ENCODE measurements at regions not wholly inside any gene's neighbourhood (a gene's known extent, or its start where the extent isn't known, plus 50 kb on each side); places are given as distances from the start of the nearest gene placed in this dataset.
"Not testable (repeated sequence)": the region's sequence is repeated elsewhere in the genome, so short reads cannot be mapped to it uniquely, and the experiment has no call there.

- DNase-seq, result no peak
These were observed 860.5 kb downstream of the TBC1D32 start for GRCh38 chr6:120473804-120474203.

DNA sequence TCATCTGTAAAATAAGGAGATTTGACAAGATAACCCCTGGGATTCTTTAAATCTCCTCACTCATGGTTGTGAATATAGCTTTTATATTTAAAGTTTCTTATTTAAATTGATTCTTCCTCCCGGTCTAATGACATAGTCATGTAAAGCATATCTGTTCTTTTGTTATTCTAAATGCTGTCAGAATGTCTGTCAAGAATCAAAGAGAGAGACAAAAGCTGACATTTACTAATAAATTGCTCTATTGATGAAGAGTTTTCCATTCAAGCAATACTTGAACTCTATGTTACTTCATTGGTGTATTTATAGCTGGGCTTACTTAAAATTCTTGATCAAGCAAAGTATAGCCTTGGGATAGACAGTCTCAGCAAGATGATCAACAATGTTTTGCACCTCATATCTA lies 865.8 kb downstream of the TBC1D32 start:
- DNase-seq, result no peak

DNA sequence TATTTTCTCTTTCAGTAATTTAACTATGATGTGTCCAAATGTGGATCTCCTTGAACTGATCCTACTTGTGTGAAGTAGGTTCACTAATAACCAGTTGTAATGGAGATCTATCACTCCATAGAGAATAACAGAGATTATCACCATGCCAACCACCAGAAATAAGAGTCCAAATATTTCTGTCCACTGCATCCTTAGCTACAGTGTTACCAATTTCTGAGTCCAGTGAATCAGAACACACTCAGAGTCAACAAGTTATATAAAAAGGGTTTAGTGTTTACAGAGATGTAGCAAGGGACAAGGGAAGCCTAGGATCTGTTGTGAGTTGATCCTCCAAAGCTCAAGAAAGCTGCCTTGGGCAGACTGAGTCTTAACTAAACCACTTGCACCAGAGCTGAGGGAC lies 882.8 kb downstream of the TBC1D32 start:
- no peak for DNase-seq

DNA sequence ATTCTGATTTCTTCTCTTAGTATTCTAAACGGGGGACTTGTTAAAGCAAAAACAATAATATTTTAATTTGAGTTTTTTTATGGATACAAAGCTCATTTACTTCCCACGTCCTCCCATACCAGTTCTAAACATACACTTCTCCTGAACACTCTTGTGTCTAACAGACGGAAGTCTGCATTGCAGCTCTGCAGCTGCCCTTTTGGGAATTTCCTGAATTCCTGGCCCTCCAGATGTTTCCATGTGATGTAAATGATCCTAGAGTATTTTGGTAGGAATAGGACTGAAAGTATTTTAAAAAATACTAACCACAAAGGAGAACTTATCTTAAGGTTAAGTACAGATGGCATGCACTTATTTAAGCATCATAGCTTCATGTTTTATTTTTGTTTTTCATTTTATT lies 886.7 kb downstream of the TBC1D32 start:
- DNase-seq, result no peak

DNA sequence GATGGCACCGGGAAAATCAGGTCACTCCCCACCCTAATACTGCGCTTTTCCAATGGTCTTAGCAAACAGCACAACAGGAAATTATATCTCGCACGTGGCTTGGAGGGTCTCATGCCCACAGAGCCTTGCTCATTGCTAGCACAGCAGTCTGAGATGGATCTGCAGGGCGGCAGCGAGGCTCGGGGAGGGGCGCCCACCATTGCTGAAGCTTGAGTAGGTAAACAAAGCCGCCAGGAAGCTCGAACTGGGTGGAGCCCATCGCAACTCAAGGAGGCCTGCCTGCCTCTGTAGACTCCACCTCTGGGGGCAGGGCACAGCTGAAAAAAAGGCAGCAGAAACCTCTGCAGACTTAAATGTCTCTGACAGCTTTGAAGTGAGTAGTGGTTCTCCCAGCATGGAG lies 901.4 kb downstream of the TBC1D32 start:
- not testable (repeated sequence) for DNase-seq

- DNase-seq, result no peak
These were observed 902.4 kb downstream of the TBC1D32 start for GRCh38 chr6:120431841-120432240.

GRCh38 chr6:120411394-120411793 lies 922.9 kb downstream of the TBC1D32 start:
- no peak for DNase-seq

- DNase-seq, result no peak
These were observed 923.7 kb downstream of the TBC1D32 start for GRCh38 chr6:120410586-120410985.

DNA sequence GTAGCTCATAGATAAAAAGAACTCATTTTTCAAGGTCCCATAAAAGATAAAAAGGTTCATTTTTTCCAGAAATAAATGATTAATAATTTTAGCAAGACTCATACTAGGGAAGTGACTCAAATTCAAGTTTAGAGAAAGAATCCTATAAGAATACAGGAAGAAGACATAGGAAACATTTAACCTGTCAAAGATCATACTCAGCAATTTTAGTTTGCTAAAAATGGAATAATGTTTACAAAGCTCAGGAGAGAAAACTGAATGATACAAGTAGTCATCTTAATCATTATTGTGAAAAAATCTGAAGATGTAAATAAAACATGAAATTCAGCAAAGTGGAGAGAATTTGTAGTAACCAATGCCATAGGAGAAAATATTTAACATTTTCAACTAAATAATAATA lies 926.6 kb downstream of the TBC1D32 start:
- DNase-seq, result no peak

DNA sequence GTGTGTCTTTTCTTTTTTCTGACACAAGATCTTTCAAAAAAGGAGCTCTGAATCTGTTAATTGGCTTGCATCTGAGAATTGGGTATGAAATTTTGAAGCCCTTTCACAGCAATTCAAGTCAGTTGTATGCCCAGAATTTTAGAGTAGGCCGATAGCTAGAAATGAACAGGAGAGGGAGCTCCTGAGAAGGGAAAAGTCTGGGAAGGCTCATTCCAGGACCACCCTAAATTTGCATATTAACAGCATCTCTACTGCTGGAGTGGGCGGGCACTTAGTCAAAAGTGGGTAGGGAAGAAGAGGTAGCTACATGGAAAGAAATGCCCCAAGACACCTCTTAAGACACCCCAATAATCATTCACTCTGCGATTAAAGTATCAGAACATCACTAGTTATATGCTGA lies 928.3 kb downstream of the TBC1D32 start:
- DNase-seq, result no peak

DNA sequence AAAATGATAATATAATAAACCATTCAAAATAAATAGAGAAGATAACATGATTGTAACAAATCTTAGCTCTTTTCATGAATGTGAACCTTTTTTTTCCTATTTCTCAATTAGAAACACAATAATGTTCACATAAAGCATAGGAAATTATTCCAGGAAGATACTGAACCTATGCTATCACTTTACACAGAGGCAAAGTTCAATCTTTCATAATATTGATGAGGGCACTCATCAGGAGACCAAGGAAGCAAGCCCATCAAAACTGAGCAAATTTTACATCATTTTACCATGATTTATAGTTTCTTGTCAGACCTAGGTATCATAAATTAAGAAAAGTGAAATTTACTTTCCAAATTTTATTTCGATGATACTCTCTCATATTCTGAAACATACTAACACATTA lies 938.5 kb downstream of the TBC1D32 start:
- no peak for DNase-seq

GRCh38 chr6:120395330-120395729 lies 939.0 kb downstream of the TBC1D32 start:
- no peak for DNase-seq

- no peak for DNase-seq
These were observed 941.3 kb downstream of the TBC1D32 start for GRCh38 chr6:120392941-120393340.

- no peak for DNase-seq
These were observed 949.6 kb downstream of the TBC1D32 start for GRCh38 chr6:120384671-120385070.

DNA sequence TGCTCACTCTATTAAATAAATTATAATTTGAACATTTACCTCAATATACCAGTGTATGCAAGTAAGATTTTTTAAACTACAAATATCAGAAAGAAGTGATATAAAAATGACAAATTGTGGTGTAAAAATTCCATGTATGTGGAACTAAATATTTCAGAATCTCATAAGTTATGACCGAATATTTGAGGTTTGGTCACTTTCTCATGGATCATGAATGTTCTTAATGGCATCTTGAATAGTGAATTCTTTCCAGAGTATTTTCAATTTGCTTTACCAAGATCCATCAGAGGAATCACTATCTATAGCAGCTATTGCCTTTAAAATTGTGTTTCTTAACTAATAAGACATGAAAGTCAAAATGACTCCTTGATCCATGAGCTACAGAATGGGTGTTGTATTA lies 950.6 kb downstream of the TBC1D32 start:
- DNase-seq, result no peak

DNA sequence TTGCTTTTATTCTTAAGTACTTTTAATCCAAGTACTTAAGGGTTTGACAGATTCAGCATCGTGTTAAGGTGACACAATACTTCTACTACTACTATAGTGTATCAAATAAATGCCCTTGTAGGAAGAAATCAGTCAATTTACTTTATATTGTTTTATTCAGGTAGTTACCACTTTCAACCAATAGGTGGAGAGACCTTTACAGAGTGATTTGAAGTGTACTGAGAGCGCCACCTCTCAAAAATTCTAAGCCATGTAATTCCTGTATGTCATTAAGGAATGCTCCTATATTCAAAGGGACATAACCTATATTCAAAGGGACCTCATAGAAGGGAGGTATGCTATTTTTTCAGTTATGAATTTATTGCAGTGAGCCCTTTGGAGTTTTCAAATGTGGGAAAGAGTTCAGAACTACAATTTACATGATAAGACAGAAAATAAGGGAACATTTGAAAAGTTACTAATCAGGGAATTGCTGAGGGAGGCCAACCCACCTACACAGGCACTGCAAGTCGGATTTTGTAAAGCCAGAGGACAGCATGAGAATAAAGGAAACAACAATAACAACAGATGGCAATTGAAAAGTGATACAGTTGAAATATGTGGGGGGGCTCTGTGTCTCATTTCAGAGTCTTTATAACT lies 955.6 kb downstream of the TBC1D32 start:
- no peak for DNase-seq

DNA sequence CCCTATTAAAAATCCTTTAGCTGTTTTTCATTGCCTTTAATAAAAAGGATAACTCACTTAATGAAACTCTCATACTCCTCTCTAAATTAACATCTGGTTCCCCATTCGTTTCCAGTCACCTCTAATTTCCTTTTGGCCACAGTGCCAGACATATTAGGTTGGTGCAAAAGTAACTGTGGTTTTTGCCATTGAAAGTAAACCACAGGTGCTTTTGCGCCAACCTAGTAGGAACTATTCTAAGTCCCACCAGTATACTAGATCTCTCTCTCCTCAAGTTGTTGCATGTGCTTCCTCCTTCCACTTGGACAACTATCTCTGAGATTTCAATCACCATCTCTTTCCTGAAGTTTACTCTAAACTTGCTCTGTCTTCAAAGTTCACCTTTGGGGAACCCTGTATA lies 961.1 kb downstream of the TBC1D32 start:
- no peak for DNase-seq

- no peak for DNase-seq
These were observed 970.9 kb downstream of the TBC1D32 start for GRCh38 chr6:120363429-120363828.

DNA sequence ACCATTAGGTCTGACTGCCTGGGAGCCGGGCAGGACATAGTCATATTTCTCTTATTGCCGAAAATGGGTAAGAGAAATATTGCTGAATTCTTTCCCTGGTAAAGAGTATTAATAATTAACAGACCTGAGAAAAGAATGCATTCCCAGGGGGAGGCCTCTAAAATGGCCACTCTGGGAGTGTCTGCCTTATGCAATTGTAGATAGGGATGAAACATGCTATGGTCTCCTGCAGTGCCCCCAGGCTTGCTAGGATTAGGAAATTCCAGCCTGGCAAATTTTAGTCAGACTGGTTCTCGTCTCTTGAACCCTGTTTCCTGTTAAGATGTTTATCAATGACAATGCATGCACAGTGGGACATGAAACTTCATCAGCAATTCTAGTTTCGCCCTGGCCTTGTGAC lies 975.7 kb downstream of the TBC1D32 start:
- DNase-seq, result not testable (repeated sequence)

- DNase-seq, result no peak
These were observed 976.8 kb downstream of the TBC1D32 start for GRCh38 chr6:120357447-120357846.

DNA sequence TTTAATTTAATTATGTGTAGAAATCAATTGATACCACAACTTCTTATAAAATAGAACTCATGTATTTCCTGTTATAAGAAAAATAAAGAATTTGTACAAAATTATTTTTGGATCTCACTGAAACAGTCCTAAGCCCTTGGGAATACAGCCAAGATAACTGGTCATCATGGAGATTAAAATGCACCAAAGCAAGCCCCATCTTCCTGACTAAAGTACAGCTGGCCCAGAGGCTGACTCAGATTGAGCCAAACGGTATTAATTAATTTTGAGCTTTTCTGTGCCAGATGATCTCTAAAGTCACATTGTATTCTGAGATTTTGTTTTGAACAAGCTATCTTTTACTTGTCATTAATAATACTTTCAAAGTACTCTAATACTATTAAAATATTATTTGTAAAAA lies 978.5 kb downstream of the TBC1D32 start:
- no peak for DNase-seq

DNA sequence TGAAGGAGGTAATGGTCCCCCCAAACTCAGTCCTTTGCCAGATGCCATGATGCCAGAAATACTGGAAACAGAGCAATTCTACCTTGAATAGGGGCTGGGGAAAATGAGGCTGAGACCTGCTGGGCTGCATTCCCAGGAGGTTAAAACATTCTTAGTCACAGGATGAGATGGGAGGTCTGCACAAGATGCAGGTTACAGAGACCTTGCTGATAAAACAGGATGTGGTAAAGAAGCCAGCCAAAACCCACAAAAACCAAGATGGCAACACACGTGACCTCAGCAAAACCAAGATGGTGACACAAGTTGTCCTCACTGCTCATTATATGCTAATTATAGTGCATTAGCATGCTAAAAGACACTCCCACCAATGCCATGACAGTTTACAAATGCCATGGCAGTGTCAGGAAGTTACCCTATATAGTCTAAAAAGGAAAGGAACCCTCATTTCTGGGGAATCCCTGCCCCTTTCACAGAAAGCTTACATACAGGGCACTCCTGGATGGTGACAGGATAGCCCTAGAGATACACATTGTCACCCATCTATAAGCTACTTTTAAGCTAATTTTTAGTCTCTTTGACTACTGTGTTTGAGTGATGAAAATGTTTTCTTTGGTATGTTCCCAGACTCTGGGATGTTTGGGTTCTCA lies 979.7 kb downstream of the TBC1D32 start:
- DNase-seq, result no peak

DNA sequence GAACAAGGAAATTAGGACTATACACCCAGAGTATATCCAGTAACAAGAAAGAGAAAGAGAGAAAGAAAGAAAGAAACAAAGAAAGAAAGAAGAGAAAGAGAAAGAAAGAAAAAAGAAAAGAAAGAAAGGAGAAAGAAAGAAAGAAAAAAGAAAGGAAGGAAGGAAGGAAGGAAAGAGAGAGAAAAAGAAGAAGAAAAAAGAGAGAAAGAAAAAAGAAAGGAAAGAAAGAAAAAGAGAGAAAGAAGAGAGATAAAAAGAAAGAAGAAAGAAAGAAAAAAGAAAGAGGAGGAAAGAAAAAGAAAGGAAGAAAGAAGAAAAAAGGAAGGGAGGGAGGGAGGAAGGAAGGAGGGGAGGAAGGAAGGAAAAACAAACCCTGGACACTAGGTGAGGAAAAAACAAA lies 981.8 kb downstream of the TBC1D32 start:
- DNase-seq, result no peak

GRCh38 chr6:120348926-120349325 lies 985.4 kb downstream of the TBC1D32 start:
- DNase-seq, result no peak

DNA sequence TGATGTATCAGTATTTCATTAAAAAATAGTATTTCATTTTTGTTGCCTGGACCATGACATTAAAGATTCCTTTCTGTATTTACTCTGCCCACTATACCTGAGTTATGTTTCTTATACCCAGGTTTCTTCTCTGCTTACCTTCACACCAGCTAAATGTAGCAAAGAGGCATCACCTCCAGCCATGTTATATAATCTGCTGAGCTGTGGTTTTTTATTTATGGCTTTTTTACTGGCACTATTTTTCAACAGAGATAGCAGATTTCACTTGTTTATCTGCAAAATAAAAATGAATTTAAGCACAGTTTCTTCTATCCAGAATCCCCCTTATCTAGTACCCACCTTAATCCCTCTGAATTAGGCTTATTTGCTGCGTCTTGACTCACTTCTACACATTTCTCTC lies 979.0 kb upstream of the MAN1A1 start:
- DNase-seq, result no peak

Data from stimulated activated CD4-positive, alpha-beta T cell treated with anti-CD3 and anti-CD28 coated beads, Interleukin-4, amount 100 ng/mL, for 1 hour (primary cell).